Cardiac muscle cell (in vitro differentiated cells and primary cell): ENCODE measurements at regions not wholly inside any gene's neighbourhood (a gene's known extent, or its start where the extent isn't known, plus 50 kb on each side); places are given as distances from the start of the nearest gene placed in this dataset.
A peak's percentile ranks its signal among the peaks of the same experiment; 100 is the strongest.

Experiments used
- DNase-seq, 2 donors: peaks; one replicate each; pipeline versions ENCODE4 v3.0.0 to v3.0.0-alpha.2; 2010 to 2017; ENCODE audit warnings: low read depth in 1 of 2, low spot score in 1 of 2
- H3K27ac ChIP-seq: fragments of 200-600 bp; sonication (generic); 2 replicates; pipeline ENCODE4 v1.5.1; 2016
- H3K27me3 ChIP-seq: fragments of 200-600 bp; sonication (generic); 2 replicates; pipeline ENCODE4 v1.6.0; 2016; ENCODE audit warnings: control low read depth
- H3K36me3 ChIP-seq: fragments of 200-600 bp; sonication (generic); 2 replicates; pipeline ENCODE4 v1.5.1; 2016; ENCODE audit warnings: control low read depth
- H3K4me1 ChIP-seq: fragments of 200-600 bp; sonication (generic); 2 replicates; pipeline ENCODE4 v1.8.1; 2017; ENCODE audit warnings: low read depth, mild to moderate bottlenecking, mixed run types
- H3K4me3 ChIP-seq: fragments of 200-600 bp; sonication (generic); 2 replicates; pipeline ENCODE4 v1.5.1; 2016; ENCODE audit warnings: mild to moderate bottlenecking
- H3K9me3 ChIP-seq: fragments of 200-600 bp; sonication (generic); 2 replicates; pipeline ENCODE4 v1.5.1; 2017; ENCODE audit warnings: low read depth, mild to moderate bottlenecking, control low read depth
- CTCF ChIP-seq: IDR thresholded peaks from 2 replicates; pipeline ENCODE4 v1.5.1; 2012; ENCODE audit warnings: low read depth, mild to moderate bottlenecking, low read length

- no peaks in the 10 kb centered on the region for H3K9me3 ChIP-seq
- H3K4me1 ChIP-seq: no peaks in the 10 kb centered on the region
- no peak overlapping the region for H3K27ac ChIP-seq
- no peaks in the 10 kb centered on the region for H3K27me3 ChIP-seq
- no peak overlapping the region for H3K4me3 ChIP-seq
- TF ChIP-seq CTCF: no peak
- peak in 1 of 2 donors; percentile 83 for DNase-seq
- no peaks in the 10 kb centered on the region for H3K36me3 ChIP-seq
These were observed 530.6 kb upstream of the IL12A start for GRCh38 chr3:159458010-159458409.

- DNase-seq: no peak
- no peaks in the 10 kb centered on the region for H3K4me1 ChIP-seq
- no peaks in the 10 kb centered on the region for H3K36me3 ChIP-seq
- H3K27me3 ChIP-seq: no peaks in the 10 kb centered on the region
- H3K4me3 ChIP-seq: no peak overlapping the region
- no peaks in the 10 kb centered on the region for H3K9me3 ChIP-seq
- no peak overlapping the region for H3K27ac ChIP-seq
- no peak for TF ChIP-seq CTCF
These were observed 529.7 kb upstream of the IL12A start for GRCh38 chr3:159458982-159459381.

- Histone ChIP-seq H3K27me3 (no peaks in the 10 kb centered on the region), H3K27ac (no peak overlapping the region), H3K9me3 (no peaks in the 10 kb centered on the region), H3K4me3 (no peak overlapping the region), H3K4me1 (no peaks in the 10 kb centered on the region), H3K36me3 (no peaks in the 10 kb centered on the region)
- no peak for TF ChIP-seq CTCF
- no peak for DNase-seq
These were observed 516.0 kb upstream of the IL12A start for GRCh38 chr3:159472611-159473010.

GRCh38 chr3:159473206-159473605, 515.4 kb upstream of the IL12A start:
- no peak overlapping the region for H3K27ac ChIP-seq
- H3K4me1 ChIP-seq: no peaks in the 10 kb centered on the region
- H3K9me3 ChIP-seq: no peaks in the 10 kb centered on the region
- H3K4me3 ChIP-seq: no peak overlapping the region
- DNase-seq: no peak
- no peaks in the 10 kb centered on the region for H3K27me3 ChIP-seq
- TF ChIP-seq CTCF: no peak
- no peaks in the 10 kb centered on the region for H3K36me3 ChIP-seq

GRCh38 chr3:159480046-159480445, 508.6 kb upstream of the IL12A start:
- Histone ChIP-seq H3K4me3 (no peak overlapping the region), H3K27me3 (no peaks in the 10 kb centered on the region), H3K27ac (no peak overlapping the region), H3K9me3 (no peaks in the 10 kb centered on the region), H3K4me1 (no peaks in the 10 kb centered on the region), H3K36me3 (no peaks in the 10 kb centered on the region)
- no peak for TF ChIP-seq CTCF
- no peak for DNase-seq
